Heart right ventricle (tissue), 16 donors: ENCODE measurements at regions not wholly inside any gene's neighbourhood (a gene's known extent, or its start where the extent isn't known, plus 50 kb on each side); places are given as distances from the start of the nearest gene placed in this dataset.

ENCODE experiments used
- ATAC-seq, 8 donors: fragments of 200-7000 bp; cut with Tn5 transposase; one replicate each; pipeline ENCODE4 v1.9.1; 2020; ENCODE audit warnings: mild to moderate bottlenecking in 8 of 8, moderate library complexity in 8 of 8, moderate number of reproducible peaks in 1 of 8
- DNase-seq, 2 donors: peaks; one replicate each; pipeline ENCODE4 v3.0.0-alpha.2; 2020
- H3K27ac ChIP-seq, 10 donors: fragments of 200-600 bp; sonication (generic) in 2 of 10; one replicate each; pipeline versions ENCODE4 v1.5.0 to v1.8.0; 2020 to 2022; ENCODE audit warnings: mild to moderate bottlenecking in 3 of 10
- H3K27me3 ChIP-seq, 7 donors: fragments of 200-600 bp; one replicate each; pipeline ENCODE4 v1.8.0; 2021 to 2022; ENCODE audit warnings: mild to moderate bottlenecking in 2 of 7
- H3K36me3 ChIP-seq, 9 donors: fragments of 200-600 bp; sonication (generic) in 1 of 9; one replicate each; pipeline versions ENCODE4 v1.5.0 to v1.8.0; 2020 to 2022; ENCODE audit warnings: mild to moderate bottlenecking in 2 of 9
- H3K4me1 ChIP-seq, 9 donors: fragments of 200-600 bp; sonication (generic) in 1 of 9; one replicate each; pipeline versions ENCODE4 v1.5.0 to v1.8.0; 2020 to 2022; ENCODE audit warnings: mild to moderate bottlenecking in 4 of 9
- H3K4me3 ChIP-seq, 10 donors: fragments of 200-600 bp; sonication (generic) in 2 of 10; one replicate each; pipeline versions ENCODE4 v1.5.0 to v1.8.0; 2020 to 2022; ENCODE audit warnings: mild to moderate bottlenecking in 7 of 10, moderate library complexity in 2 of 10
- H3K9me3 ChIP-seq, 11 donors: fragments of 200-600 bp in 10 of 11; sonication (generic) in 2 of 11; one replicate each; pipeline versions ENCODE4 v1.5.0 to v1.8.0; 2013 to 2022; ENCODE audit warnings: mild to moderate bottlenecking in 2 of 11, control low read depth in 1 of 11, moderate library complexity in 1 of 11
- WGBS, 2 donors: extraction: QIAGEN DNeasy Blood & Tissue Kit; methylation state at CpG; one replicate each; pipeline ENCODE4 v1.1.7; 2013; ENCODE audit warnings: inconsistent platforms in 1 of 2; 5-methylcytosine and 5-hydroxymethylcytosine counted together
- intact Hi-C, 10 donors: fragments of 100-400 bp; cut with DNase I; formaldehyde crosslinking; loops; one replicate each; pipeline versions ENCODE4 v1.11.1 to v1.14.2; 2022
- TF ChIP-seq, protein P1 (sequence below), 9 donors: fragments of 200-600 bp; sonication (generic) in 2 of 9; IDR thresholded peaks; one replicate each; pipeline versions ENCODE4 v1.5.0 to v1.8.0; 2021 to 2022; ENCODE audit warnings: antibody characterized with exemption in 9 of 9, mild to moderate bottlenecking in 5 of 9, moderate library complexity in 1 of 9
- donor health status: Arrhythmogenic right ventricular cardiomyopathy.
- donor health status: ischemic (EF 13 %, LVEDD 7.1; RV severe dilation, severe dysfunction).
- donor health status: healthy with polysubstance abuse.
- donor health status: DM: no; HTN: yes; CAD: no.
- donor health status: DM: no; HTN: no; CAD: no.
- donor health status: ischemic (EF 25% LVEDD 6.9; RV normal size, moderate dysfunction).
- donor health status: ischemic (EF 25% LVEDD 5.7; RV mildly dilated, moderate dysfunction).
- donor health status: healthy.
- donor health status: DM: yes; HTN: yes; CAD: no.
- donor health status: Ischemic cardiomyopathy.
- donor health status: ischemic (EF 35%, LVEDD 5.7; RV mildly dilated, moderate dysfunction).
- donor health status: nonischemic (EF 11% LVEDD 7.7; RV severe dilation, severe dysfunction).
- donor health status: DM: yes; HTN: yes; CAD: no.
- donor health status: PGD.
- donor health status: ischemic (EF 29% LVEDD 5.4; RV normal size, mild dysfunction).
- donor health status: nonischemic (EF 23%, LVEDD 6.1; RV moderate dilation, normal function).

DNA sequence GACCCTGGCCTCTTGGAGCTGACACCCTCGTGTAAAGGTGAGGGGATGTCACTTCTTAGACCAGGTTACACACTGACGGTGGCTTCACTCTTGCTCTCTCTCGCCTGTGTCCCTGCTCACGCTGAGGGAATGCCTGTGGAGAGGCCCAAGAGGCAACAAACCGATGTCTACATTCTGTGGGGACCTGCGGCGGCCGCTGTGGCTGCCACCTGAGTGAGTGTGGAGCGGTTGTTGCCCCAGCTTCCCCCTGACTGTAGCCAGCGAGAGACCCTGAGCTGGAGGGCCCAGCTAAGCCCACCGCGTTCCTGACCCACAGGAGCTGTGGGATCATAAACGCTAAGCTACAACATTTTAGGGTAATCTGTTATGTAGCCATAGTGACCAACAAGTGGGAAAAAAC is 55.7 kb upstream of the ASAP2 start:
- TF ChIP-seq, protein P1, sequence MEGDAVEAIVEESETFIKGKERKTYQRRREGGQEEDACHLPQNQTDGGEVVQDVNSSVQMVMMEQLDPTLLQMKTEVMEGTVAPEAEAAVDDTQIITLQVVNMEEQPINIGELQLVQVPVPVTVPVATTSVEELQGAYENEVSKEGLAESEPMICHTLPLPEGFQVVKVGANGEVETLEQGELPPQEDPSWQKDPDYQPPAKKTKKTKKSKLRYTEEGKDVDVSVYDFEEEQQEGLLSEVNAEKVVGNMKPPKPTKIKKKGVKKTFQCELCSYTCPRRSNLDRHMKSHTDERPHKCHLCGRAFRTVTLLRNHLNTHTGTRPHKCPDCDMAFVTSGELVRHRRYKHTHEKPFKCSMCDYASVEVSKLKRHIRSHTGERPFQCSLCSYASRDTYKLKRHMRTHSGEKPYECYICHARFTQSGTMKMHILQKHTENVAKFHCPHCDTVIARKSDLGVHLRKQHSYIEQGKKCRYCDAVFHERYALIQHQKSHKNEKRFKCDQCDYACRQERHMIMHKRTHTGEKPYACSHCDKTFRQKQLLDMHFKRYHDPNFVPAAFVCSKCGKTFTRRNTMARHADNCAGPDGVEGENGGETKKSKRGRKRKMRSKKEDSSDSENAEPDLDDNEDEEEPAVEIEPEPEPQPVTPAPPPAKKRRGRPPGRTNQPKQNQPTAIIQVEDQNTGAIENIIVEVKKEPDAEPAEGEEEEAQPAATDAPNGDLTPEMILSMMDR (IDR thresholded peaks at IDR 0.05), result no peak
- no peak for DNase-seq
- 92 to 94% methylated on average over 13 of the region's 13 CpGs for WGBS, 2 donors
- Histone ChIP-seq H3K4me3 (no peak overlapping the region), H3K36me3 (no peaks in the 10 kb centered on the region), H3K27me3 (peaks cover 0 to under 1% (median 0%) of the 10 kb centered on the region in 7 donors), H3K4me1 (peaks cover 0 to 13% (median 5%) of the 10 kb centered on the region in 9 donors), H3K27ac (no peak overlapping the region), H3K9me3 (peaks cover 0 to 5% (median 0%) of the 10 kb centered on the region in 11 donors)
- ATAC-seq, result no peak
- intact Hi-C loops, result no loop called here

- 85 to 91% methylated on average over 7 of the region's 7 CpGs for WGBS, 2 donors
- peaks cover 0 to 5% (median 0%) of the 10 kb centered on the region in 11 donors for H3K9me3 ChIP-seq
- intact Hi-C loops, result no loop called here
- ATAC-seq (no peak), DNase-seq (no peak)
- peaks cover 0 to 4% (median 0%) of the 10 kb centered on the region in 7 donors for H3K27me3 ChIP-seq
- TF ChIP-seq, protein P1 (IDR thresholded peaks at IDR 0.05), result no peak
- H3K36me3 ChIP-seq, result no peaks in the 10 kb centered on the region
- peaks cover 0 to 13% (median 5%) of the 10 kb centered on the region in 9 donors for H3K4me1 ChIP-seq
- no peak overlapping the region for H3K4me3 ChIP-seq
- H3K27ac ChIP-seq, result no peak overlapping the region
These were observed 56.1 kb upstream of the ASAP2 start for GRCh38 chr2:9150568-9150900.

DNA sequence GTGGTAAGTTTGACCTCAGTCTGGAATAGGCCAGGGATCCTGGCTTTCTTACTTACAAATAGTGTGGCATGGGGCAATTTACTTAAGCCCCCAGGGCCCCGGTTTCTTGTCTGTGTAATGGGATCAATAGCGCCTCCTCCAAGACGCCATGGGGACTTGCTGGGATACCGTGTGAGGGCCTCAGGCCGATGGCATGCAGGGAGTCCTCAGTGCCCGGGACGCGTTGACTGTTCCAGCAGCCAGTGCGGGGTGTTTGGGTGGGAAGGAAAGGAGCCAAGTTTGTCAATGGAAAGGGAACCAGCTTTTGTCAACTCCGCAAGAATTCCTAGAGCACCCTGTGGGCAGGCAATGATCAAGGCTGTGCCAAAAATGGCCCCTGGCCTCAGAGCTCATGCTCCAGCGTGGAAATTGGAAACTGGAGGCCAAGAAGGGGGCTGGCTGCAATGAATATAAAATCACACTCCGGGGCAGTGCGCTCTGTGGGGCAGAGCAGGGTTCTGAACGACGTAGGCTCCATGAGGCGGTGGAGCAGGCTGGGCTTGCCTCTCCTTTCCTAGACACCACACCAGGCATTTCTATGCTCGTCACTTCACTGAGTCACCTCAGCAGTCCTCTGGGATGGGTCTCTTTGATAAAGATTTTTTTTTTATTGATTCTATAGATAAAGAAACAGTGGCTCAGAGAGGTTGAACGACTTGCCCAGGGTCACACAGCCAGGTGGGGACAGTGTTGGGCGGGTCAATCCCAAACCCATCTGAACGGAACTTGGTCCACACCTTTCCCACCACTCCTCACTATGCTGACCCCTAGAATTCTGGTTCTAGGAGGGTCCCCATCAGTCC is 56.7 kb upstream of the ASAP2 start:
- 92% methylated on average over 20 of the region's 20 CpGs for WGBS, 2 donors
- Histone ChIP-seq H3K4me1 (peaks cover 0 to 13% (median 5%) of the 10 kb centered on the region in 9 donors), H3K36me3 (no peaks in the 10 kb centered on the region), H3K9me3 (peaks cover 0 to 5% (median 0%) of the 10 kb centered on the region in 11 donors), H3K27me3 (peaks cover 0 to 5% (median 0%) of the 10 kb centered on the region in 7 donors), H3K4me3 (no peak overlapping the region), H3K27ac (no peak overlapping the region)
- ATAC-seq (no peak), DNase-seq (no peak)
- intact Hi-C loops, result loop anchor here in 7 of 10 donors (5.0 to 10.0 kb wide), 8 partner anchors 47 to 275 kb away; partner anchors contain the start of genes ASAP2 (in 3 of the 7), CPSF3 (in 2 of the 7) and ITGB1BP1 (in 2 of the 7)
- TF ChIP-seq, protein P1 (IDR thresholded peaks at IDR 0.05), result no peak

DNA sequence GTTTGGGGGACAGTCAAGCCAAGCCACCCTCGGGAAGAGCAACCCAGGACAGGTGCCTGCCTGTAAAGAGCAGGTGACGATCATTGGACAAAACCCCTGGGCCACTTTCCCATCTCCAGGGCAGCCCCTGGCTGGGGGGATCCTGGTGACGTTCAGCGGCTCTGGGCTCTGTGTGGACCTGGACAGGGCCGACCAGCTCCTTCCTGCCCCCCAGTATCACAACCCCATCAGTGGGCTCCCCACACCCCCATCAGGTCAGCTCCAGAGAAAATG is 57.3 kb upstream of the ASAP2 start:
- H3K4me3 ChIP-seq, result no peak overlapping the region
- no peak overlapping the region for H3K27ac ChIP-seq
- H3K4me1 ChIP-seq, result peaks cover 0 to 17% (median 5%) of the 10 kb centered on the region in 9 donors
- TF ChIP-seq, protein P1 (IDR thresholded peaks at IDR 0.05), result no peak
- ATAC-seq, result no peak
- no peak for DNase-seq
- peaks cover 0 to 5% (median 0%) of the 10 kb centered on the region in 11 donors for H3K9me3 ChIP-seq
- no peaks in the 10 kb centered on the region for H3K36me3 ChIP-seq
- peaks cover 0 to 5% (median 0%) of the 10 kb centered on the region in 7 donors for H3K27me3 ChIP-seq
- WGBS, 2 donors, result 92 to 97% methylated on average over 5 of the region's 5 CpGs
- intact Hi-C loops, result loop anchor here in 7 of 10 donors (5.0 to 10.0 kb wide), 8 partner anchors 48 to 275 kb away; partner anchors contain the start of genes ASAP2 (in 3 of the 7), CPSF3 (in 2 of the 7) and ITGB1BP1 (in 2 of the 7)
